ENCODE measurements at regions not wholly inside any gene's neighbourhood (a gene's known extent, or its start where the extent isn't known, plus 50 kb on each side); places are given as distances from the start of the nearest gene placed in this dataset.

- Histone ChIP-seq H2BK12ac (ENCODE audit: low read depth, low read length) (no peak overlapping the region), H3K9me3 (ENCODE audit: insufficient read depth in 2 of 2, low read depth in 1 of 2, low read length in 1 of 2) (no peaks in the 10 kb centered on the region), H3K4me2 (ENCODE audit: insufficient read depth in 1 of 2, low read depth in 2 of 2, low read length in 2 of 2) (no peak overlapping the region), H3K23ac (ENCODE audit: insufficient read length) (no peak overlapping the region), H3K4ac (replicated peaks; ENCODE audit: insufficient read length, low read depth, low read length) (no peak overlapping the region), H3K14ac (ENCODE audit: insufficient read length) (no peak overlapping the region), H3K9ac (replicated peaks in 1 of 4; ENCODE audit: extremely low read depth in 1 of 4, low read depth in 3 of 4, low read length in 3 of 4) (no peak overlapping the region), H3K79me1 (ENCODE audit: low read depth, low read length) (no peaks in the 10 kb centered on the region), H2BK15ac (ENCODE audit: low read length) (no peak overlapping the region), H3K4me3 (ENCODE audit: extremely low read depth in 1 of 4, insufficient read depth in 2 of 4, low read depth in 3 of 4, low read length in 4 of 4) (no peak overlapping the region), H3K27ac (ENCODE audit: low read depth, low read length) (no peak overlapping the region), H3K79me2 (ENCODE audit: control insufficient read depth in 1 of 2, insufficient read depth in 2 of 2, low read length in 2 of 2) (no peaks in the 10 kb centered on the region), H2AK5ac (ENCODE audit: low read depth, low read length) (no peak overlapping the region), H4K91ac (replicated peaks; ENCODE audit: insufficient read length, low read length) (no peak overlapping the region), H3K36me3 (ENCODE audit: control insufficient read depth in 2 of 4, insufficient read depth in 4 of 4, low read length in 3 of 4) (no peaks in the 10 kb centered on the region), H4K5ac (ENCODE audit: insufficient read length, low read depth, low read length) (no peak overlapping the region), H3K4me1 (replicated peaks in 1 of 4; ENCODE audit: control insufficient read depth in 3 of 4, insufficient read depth in 4 of 4, low read length in 3 of 4) (peaks cover 0 to 5% (median 0%) of the 10 kb centered on the region in 4 experiments; a peak in 1 of 7 replicates), H2AFZ (ENCODE audit: low read length) (no peak overlapping the region), H2BK20ac (ENCODE audit: low read length) (no peak overlapping the region), H4K8ac (ENCODE audit: extremely low read depth, insufficient read depth, low read length) (no peak overlapping the region), H3K23me2 (ENCODE audit: low read depth, low read length) (no peaks in the 10 kb centered on the region; the same call in 1 of the 2 replicates), H3K27me3 (replicated peaks in 1 of 4; ENCODE audit: control insufficient read depth in 3 of 4, extremely low read depth in 1 of 4, insufficient read depth in 3 of 4, low read length in 3 of 4) (no peaks in the 10 kb centered on the region), H2BK120ac (replicated peaks; ENCODE audit: low read depth, low read length) (no peak overlapping the region), H3K56ac (replicated peaks; ENCODE audit: insufficient read length, low read depth, low read length) (no peak overlapping the region), H3K18ac (ENCODE audit: extremely low read depth, low read length) (no peak overlapping the region), H4K20me1 (replicated peaks in 1 of 2; ENCODE audit: control insufficient read depth in 1 of 2, insufficient read depth in 2 of 2, low read length in 2 of 2) (no peaks in the 10 kb centered on the region), H2BK5ac (ENCODE audit: low read depth, low read length) (no peak overlapping the region)
- no peak for FAIRE-seq
- 78% methylated on average over 5 of the region's 5 CpGs; no CpG with 5 or more reads in 1 of the 2 experiments for WGBS, 2 experiments (ENCODE audit: extremely low coverage in 1 of 2, insufficient coverage in 1 of 2, insufficient read length in 1 of 2, insufficient replicate concordance in 2 of 2, low coverage in 1 of 2, low lambda C conversion rate in 2 of 2, missing lambda C conversion rate in 1 of 2)
- TF ChIP-seq SAP30 (IDR thresholded peaks at IDR 0.05; ENCODE audit: insufficient read depth, insufficient replicate concordance, low read length) = no peak
- TF ChIP-seq CEBPB (IDR thresholded peaks at IDR 0.05; ENCODE audit: low read depth, low read length) = no peak
- no peak for TF ChIP-seq SP1 (IDR thresholded peaks at IDR 0.05; ENCODE audit: low read depth, low read length)
- no peak for TF ChIP-seq ASH2L (IDR thresholded peaks at IDR 0.05; ENCODE audit: low read length)
- TF ChIP-seq EZH2 (IDR thresholded peaks at IDR 0.05; ENCODE audit: low read depth, low read length, severe bottlenecking) = no peak
- no peak for TF ChIP-seq ATF2 (IDR thresholded peaks at IDR 0.05; ENCODE audit: low read length)
- TF ChIP-seq POLR2AphosphoS5 (IDR thresholded peaks at IDR 0.05; ENCODE audit: low read depth, low read length) = no peak
- no peak for TF ChIP-seq JUN (IDR thresholded peaks at IDR 0.05; ENCODE audit: low read depth, low read length)
- ChIA-PET POLR2A (ENCODE audit: partially characterized antibody) (no interaction called here), CTCF (ENCODE audit: partially characterized antibody) (interaction anchor here (0.7 to 1.5 kb wide), 3 partner anchors 9 to 829 kb away, joined by 3 to 4 read pairs (median 4); no protein-coding TSS in a partner anchor)
- no peak for DNase-seq (ENCODE audit: low read depth in 1 of 2, low spot score in 2 of 2)
These were observed 330.8 kb upstream of the SGCD start for GRCh38 chr5:155996123-155996522.

Measured in H1 (cell line).